ENCODE measurements at regions not wholly inside any gene's neighbourhood (a gene's known extent, or its start where the extent isn't known, plus 50 kb on each side); places are given as distances from the start of the nearest gene placed in this dataset.

GRCh38 chr12:66962290-66962689, 283.4 kb upstream of the GRIP1 start:
- H3K36me3 ChIP-seq (ENCODE audit: control insufficient read depth in 1 of 2, insufficient read depth in 2 of 2, low read depth in 1 of 2, low read length in 2 of 2) = no peaks in the 10 kb centered on the region
- H3K79me1 ChIP-seq (replicated peaks; ENCODE audit: low read length, poor library complexity, severe bottlenecking) = no peaks in the 10 kb centered on the region
- H3K9ac ChIP-seq (ENCODE audit: low read length) = no peak overlapping the region
- no peak overlapping the region for H3K14ac ChIP-seq (ENCODE audit: low read length in 2 of 2)
- no peak overlapping the region for H2BK5ac ChIP-seq (ENCODE audit: low read depth, low read length, poor library complexity, severe bottlenecking)
- no peak overlapping the region for H2AFZ ChIP-seq (ENCODE audit: low read depth, low read length)
- no peak overlapping the region for H4K8ac ChIP-seq (ENCODE audit: low read length)
- H2BK15ac ChIP-seq (ENCODE audit: low read depth, poor library complexity, severe bottlenecking) = no peak overlapping the region
- DNase-seq = no peak
- no peak overlapping the region for H2AK5ac ChIP-seq (ENCODE audit: low read length, severe bottlenecking)
- H3K9me3 ChIP-seq (ENCODE audit: control insufficient read depth, low read length) = no peaks in the 10 kb centered on the region
- H3K18ac ChIP-seq (ENCODE audit: low read depth in 1 of 2, low read length in 2 of 2) = no peak overlapping the region
- no peak overlapping the region for H3K23ac ChIP-seq (ENCODE audit: low read length in 2 of 2)
- WGBS = 77% methylated on average over 8 of the region's 9 CpGs
- H3K4me1 ChIP-seq (ENCODE audit: control insufficient read depth, insufficient read depth, low read depth, low read length) = no peaks in the 10 kb centered on the region
- H2BK120ac ChIP-seq (ENCODE audit: low read depth, low read length) = no peak overlapping the region
- H3K27ac ChIP-seq (ENCODE audit: low read length, poor library complexity, severe bottlenecking) = no peak overlapping the region
- no peak overlapping the region for H3K4ac ChIP-seq (ENCODE audit: low read depth in 1 of 2, low read length in 2 of 2)
- no peak overlapping the region for H4K91ac ChIP-seq (ENCODE audit: low read length)
- H2BK12ac ChIP-seq (ENCODE audit: low read length in 2 of 2) = no peak overlapping the region
- no peak overlapping the region for H3K4me2 ChIP-seq (ENCODE audit: low read length, poor library complexity, severe bottlenecking)
- H3K27me3 ChIP-seq (ENCODE audit: control insufficient read depth in 1 of 2, insufficient read depth in 1 of 2, low read length in 2 of 2) = no peaks in the 10 kb centered on the region
- H3K4me3 ChIP-seq (ENCODE audit: insufficient read depth in 1 of 2, low read depth in 1 of 2, low read length in 2 of 2) = no peak overlapping the region

GRCh38 chr12:66963901-66964300, 285.0 kb upstream of the GRIP1 start:
- Histone ChIP-seq H3K18ac (ENCODE audit: low read depth in 1 of 2, low read length in 2 of 2) (no peak overlapping the region), H2BK5ac (ENCODE audit: low read depth, low read length, poor library complexity, severe bottlenecking) (no peak overlapping the region), H3K9ac (ENCODE audit: low read length) (no peak overlapping the region), H3K4me1 (ENCODE audit: control insufficient read depth, insufficient read depth, low read depth, low read length) (no peaks in the 10 kb centered on the region), H3K14ac (ENCODE audit: low read length in 2 of 2) (no peak overlapping the region), H3K36me3 (ENCODE audit: control insufficient read depth in 1 of 2, insufficient read depth in 2 of 2, low read depth in 1 of 2, low read length in 2 of 2) (no peaks in the 10 kb centered on the region), H3K4ac (ENCODE audit: low read depth in 1 of 2, low read length in 2 of 2) (no peak overlapping the region), H2AK5ac (ENCODE audit: low read length, severe bottlenecking) (no peak overlapping the region), H3K79me1 (replicated peaks; ENCODE audit: low read length, poor library complexity, severe bottlenecking) (no peaks in the 10 kb centered on the region), H2BK12ac (ENCODE audit: low read length in 2 of 2) (no peak overlapping the region), H2BK15ac (ENCODE audit: low read depth, poor library complexity, severe bottlenecking) (no peak overlapping the region), H2AFZ (ENCODE audit: low read depth, low read length) (no peak overlapping the region), H3K4me2 (ENCODE audit: low read length, poor library complexity, severe bottlenecking) (no peak overlapping the region), H2BK120ac (ENCODE audit: low read depth, low read length) (no peak overlapping the region), H4K8ac (ENCODE audit: low read length) (no peak overlapping the region), H3K27me3 (ENCODE audit: control insufficient read depth in 1 of 2, insufficient read depth in 1 of 2, low read length in 2 of 2) (no peaks in the 10 kb centered on the region), H3K23ac (ENCODE audit: low read length in 2 of 2) (no peak overlapping the region), H3K9me3 (ENCODE audit: control insufficient read depth, low read length) (no peaks in the 10 kb centered on the region), H3K4me3 (ENCODE audit: insufficient read depth in 1 of 2, low read depth in 1 of 2, low read length in 2 of 2) (no peak overlapping the region), H4K91ac (ENCODE audit: low read length) (no peak overlapping the region), H3K27ac (ENCODE audit: low read length, poor library complexity, severe bottlenecking) (no peak overlapping the region)
- 96% methylated on average over 3 of the region's 4 CpGs for WGBS
- DNase-seq = no peak

- H4K91ac ChIP-seq (ENCODE audit: low read length) = no peak overlapping the region
- no peaks in the 10 kb centered on the region for H3K9me3 ChIP-seq (ENCODE audit: control insufficient read depth, low read length)
- no peaks in the 10 kb centered on the region for H3K36me3 ChIP-seq (ENCODE audit: control insufficient read depth in 1 of 2, insufficient read depth in 2 of 2, low read depth in 1 of 2, low read length in 2 of 2)
- no peak overlapping the region for H2BK120ac ChIP-seq (ENCODE audit: low read depth, low read length)
- no peaks in the 10 kb centered on the region for H3K79me1 ChIP-seq (replicated peaks; ENCODE audit: low read length, poor library complexity, severe bottlenecking)
- no peak overlapping the region for H3K4me3 ChIP-seq (ENCODE audit: insufficient read depth in 1 of 2, low read depth in 1 of 2, low read length in 2 of 2)
- H2BK5ac ChIP-seq (ENCODE audit: low read depth, low read length, poor library complexity, severe bottlenecking) = no peak overlapping the region
- H3K4ac ChIP-seq (ENCODE audit: low read depth in 1 of 2, low read length in 2 of 2) = no peak overlapping the region
- no peak overlapping the region for H3K9ac ChIP-seq (ENCODE audit: low read length)
- no peak overlapping the region for H3K18ac ChIP-seq (ENCODE audit: low read depth in 1 of 2, low read length in 2 of 2)
- H3K4me1 ChIP-seq (ENCODE audit: control insufficient read depth, insufficient read depth, low read depth, low read length) = no peaks in the 10 kb centered on the region
- no peak overlapping the region for H3K27ac ChIP-seq (ENCODE audit: low read length, poor library complexity, severe bottlenecking)
- H2BK15ac ChIP-seq (ENCODE audit: low read depth, poor library complexity, severe bottlenecking) = no peak overlapping the region
- DNase-seq = peak; percentile 46
- H3K14ac ChIP-seq (ENCODE audit: low read length in 2 of 2) = no peak overlapping the region
- no peak overlapping the region for H2AFZ ChIP-seq (ENCODE audit: low read depth, low read length)
- H2BK12ac ChIP-seq (ENCODE audit: low read length in 2 of 2) = no peak overlapping the region
- WGBS = 92% methylated on average over 1 of the region's 2 CpGs
- no peak overlapping the region for H3K23ac ChIP-seq (ENCODE audit: low read length in 2 of 2)
- no peak overlapping the region for H3K4me2 ChIP-seq (ENCODE audit: low read length, poor library complexity, severe bottlenecking)
- no peak overlapping the region for H2AK5ac ChIP-seq (ENCODE audit: low read length, severe bottlenecking)
- no peaks in the 10 kb centered on the region for H3K27me3 ChIP-seq (ENCODE audit: control insufficient read depth in 1 of 2, insufficient read depth in 1 of 2, low read length in 2 of 2)
- H4K8ac ChIP-seq (ENCODE audit: low read length) = no peak overlapping the region
Observed at GRCh38 chr12:66964629-66965028, 285.8 kb upstream of the GRIP1 start.

- no peak overlapping the region for H3K27ac ChIP-seq (ENCODE audit: low read length, poor library complexity, severe bottlenecking)
- no peak overlapping the region for H2BK120ac ChIP-seq (ENCODE audit: low read depth, low read length)
- no peaks in the 10 kb centered on the region for H3K9me3 ChIP-seq (ENCODE audit: control insufficient read depth, low read length)
- no peak overlapping the region for H3K4ac ChIP-seq (ENCODE audit: low read depth in 1 of 2, low read length in 2 of 2)
- no peak overlapping the region for H3K4me2 ChIP-seq (ENCODE audit: low read length, poor library complexity, severe bottlenecking)
- no peak overlapping the region for H2BK5ac ChIP-seq (ENCODE audit: low read depth, low read length, poor library complexity, severe bottlenecking)
- no peaks in the 10 kb centered on the region for H3K4me1 ChIP-seq (ENCODE audit: control insufficient read depth, insufficient read depth, low read depth, low read length)
- no peaks in the 10 kb centered on the region for H3K27me3 ChIP-seq (ENCODE audit: control insufficient read depth in 1 of 2, insufficient read depth in 1 of 2, low read length in 2 of 2)
- H4K91ac ChIP-seq (ENCODE audit: low read length) = no peak overlapping the region
- H3K36me3 ChIP-seq (ENCODE audit: control insufficient read depth in 1 of 2, insufficient read depth in 2 of 2, low read depth in 1 of 2, low read length in 2 of 2) = no peaks in the 10 kb centered on the region
- 86% methylated on average over 1 of the region's 1 CpG for WGBS
- H3K79me1 ChIP-seq (replicated peaks; ENCODE audit: low read length, poor library complexity, severe bottlenecking) = no peaks in the 10 kb centered on the region
- H3K23ac ChIP-seq (ENCODE audit: low read length in 2 of 2) = no peak overlapping the region
- H4K8ac ChIP-seq (ENCODE audit: low read length) = no peak overlapping the region
- DNase-seq = no peak
- no peak overlapping the region for H3K4me3 ChIP-seq (ENCODE audit: insufficient read depth in 1 of 2, low read depth in 1 of 2, low read length in 2 of 2)
- no peak overlapping the region for H2BK12ac ChIP-seq (ENCODE audit: low read length in 2 of 2)
- H3K14ac ChIP-seq (ENCODE audit: low read length in 2 of 2) = no peak overlapping the region
- H3K18ac ChIP-seq (ENCODE audit: low read depth in 1 of 2, low read length in 2 of 2) = no peak overlapping the region
- H2AFZ ChIP-seq (ENCODE audit: low read depth, low read length) = no peak overlapping the region
- no peak overlapping the region for H3K9ac ChIP-seq (ENCODE audit: low read length)
- no peak overlapping the region for H2BK15ac ChIP-seq (ENCODE audit: low read depth, poor library complexity, severe bottlenecking)
- H2AK5ac ChIP-seq (ENCODE audit: low read length, severe bottlenecking) = no peak overlapping the region
Observed at GRCh38 chr12:66965621-66966020, 286.7 kb upstream of the GRIP1 start.
